GM18907 (cell line): ENCODE measurements at regions not wholly inside any gene's neighbourhood (a gene's known extent, or its start where the extent isn't known, plus 50 kb on each side); places are given as distances from the start of the nearest gene placed in this dataset.
"Not testable (repeated sequence)": the region's sequence is repeated elsewhere in the genome, so short reads cannot be mapped to it uniquely, and the experiment has no call there.

ENCODE experiments used
- ATAC-seq: cut with Tn5 transposase; IDR thresholded peaks from one replicate; pipeline ENCODE4 v1.9.1; 2021; ENCODE audit warnings: mild to moderate bottlenecking, moderate library complexity; ENCODE audit not compliant: unreplicated experiment

DNA sequence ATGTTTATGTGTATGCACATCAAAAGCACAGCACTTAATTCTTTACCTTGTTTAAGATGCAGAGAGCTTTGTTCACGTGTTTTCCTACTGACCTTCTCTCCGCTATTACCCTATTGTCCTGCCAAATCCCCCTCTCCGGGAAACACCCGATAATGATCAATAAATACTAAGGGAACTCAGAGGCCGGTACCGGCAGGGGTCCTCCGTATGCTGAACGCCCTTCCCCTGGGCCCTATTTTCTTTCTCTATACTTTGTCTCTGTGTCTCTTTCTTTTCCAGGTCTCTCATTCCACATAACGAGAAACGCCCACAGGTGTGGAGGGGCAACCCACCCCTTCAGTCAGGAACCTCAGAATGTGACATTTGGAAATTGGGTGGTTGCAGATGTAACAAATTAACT, 160.1 kb downstream of the ADRA2C start:
- not testable (repeated sequence) for ATAC-seq

DNA sequence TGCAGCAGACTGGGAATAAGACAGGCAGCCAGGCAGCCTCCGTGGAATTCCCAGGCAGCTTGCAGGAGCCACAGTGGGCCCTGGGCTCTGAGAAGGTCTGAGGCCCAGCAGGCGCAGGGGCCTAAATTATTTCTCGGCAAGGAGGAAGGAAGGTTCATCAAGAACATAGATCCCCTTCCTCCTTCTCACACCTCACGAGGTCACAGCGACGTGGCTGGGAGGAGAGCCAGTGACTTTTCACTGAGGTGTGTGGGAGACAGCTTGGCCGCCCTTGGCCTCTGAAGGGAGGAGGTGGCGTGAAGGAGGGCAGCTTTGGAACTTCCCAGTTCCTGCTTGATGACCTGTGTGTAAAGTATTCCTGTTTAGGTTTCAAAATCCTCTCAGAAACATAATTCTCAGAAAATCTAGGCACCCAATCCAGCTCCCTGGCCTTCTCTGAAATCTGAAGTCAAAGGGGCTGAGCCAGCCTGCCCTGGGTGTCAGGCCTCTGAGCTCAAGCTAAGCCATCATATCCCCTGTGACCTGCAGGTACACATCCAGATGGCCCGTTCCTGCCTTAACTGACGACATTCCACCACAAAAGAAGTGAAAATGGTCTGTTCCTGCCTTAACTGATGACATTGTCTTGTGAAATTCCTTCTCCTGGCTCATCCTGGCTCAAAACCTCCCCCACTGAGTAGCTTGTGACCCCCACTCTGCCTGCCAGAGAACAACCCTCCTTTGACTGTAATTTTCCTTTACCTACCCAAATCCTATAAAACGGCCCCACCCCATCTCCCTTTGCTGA, 161.0 kb downstream of the ADRA2C start:
- ATAC-seq, result not testable (repeated sequence)

DNA sequence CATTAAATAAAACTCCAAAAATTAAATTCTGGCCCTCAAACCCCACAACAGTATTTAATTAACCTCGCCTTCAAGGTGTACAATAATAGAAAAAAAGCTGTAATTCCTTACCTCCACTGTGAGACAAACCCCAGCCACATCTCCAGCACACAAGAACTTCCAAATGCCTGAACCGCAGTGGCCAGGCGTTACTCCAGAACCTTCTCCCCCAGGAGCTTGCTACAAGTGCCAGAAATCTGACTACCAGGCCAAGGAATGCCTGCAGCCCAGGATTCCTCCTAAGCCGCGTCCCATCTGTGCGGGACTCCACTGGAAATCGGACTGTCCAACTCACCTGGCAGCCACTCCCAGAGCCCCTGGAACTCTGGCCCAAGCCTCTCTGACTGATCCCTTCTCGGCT, 163.2 kb downstream of the ADRA2C start:
- not testable (repeated sequence) for ATAC-seq

DNA sequence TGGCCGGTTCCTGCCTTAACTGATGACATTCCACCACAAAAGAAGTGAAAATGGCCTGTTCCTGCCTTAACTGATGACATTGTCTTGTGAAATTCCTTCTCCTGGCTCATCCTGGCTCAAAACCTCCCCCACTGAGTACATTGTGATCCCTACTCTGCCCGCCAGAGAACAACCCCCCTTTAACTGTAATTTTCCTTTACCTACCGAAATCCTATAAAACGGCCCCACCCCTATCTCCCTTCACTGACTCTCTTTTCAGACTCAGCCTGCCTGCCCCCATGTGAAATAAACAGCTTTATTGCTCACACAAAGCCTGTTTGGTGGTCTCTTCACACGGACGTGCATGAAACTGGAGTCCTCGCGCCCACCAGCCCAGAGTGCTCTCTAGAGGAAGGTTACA, 166.5 kb downstream of the ADRA2C start:
- ATAC-seq, result not testable (repeated sequence)

DNA sequence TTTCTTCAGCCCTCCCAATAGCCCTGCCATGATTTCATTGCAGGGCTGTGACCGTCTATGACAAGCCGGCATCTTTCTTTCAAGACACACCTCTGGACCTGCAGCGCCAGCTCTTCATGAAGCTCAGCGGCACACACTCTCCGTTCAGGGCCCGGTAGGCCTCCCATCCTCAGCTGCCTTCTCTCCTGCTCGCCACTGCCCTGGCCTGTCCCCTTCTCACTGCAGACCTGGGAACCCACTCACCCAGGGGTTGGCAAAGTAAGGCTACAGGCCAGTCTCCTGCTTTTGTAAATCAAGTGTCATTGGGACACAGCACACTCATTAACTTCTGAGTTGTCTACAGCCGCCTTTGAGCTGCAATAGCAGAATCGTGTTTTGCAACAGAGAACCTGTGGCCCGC, 169.2 kb downstream of the ADRA2C start:
- not testable (repeated sequence) for ATAC-seq

DNA sequence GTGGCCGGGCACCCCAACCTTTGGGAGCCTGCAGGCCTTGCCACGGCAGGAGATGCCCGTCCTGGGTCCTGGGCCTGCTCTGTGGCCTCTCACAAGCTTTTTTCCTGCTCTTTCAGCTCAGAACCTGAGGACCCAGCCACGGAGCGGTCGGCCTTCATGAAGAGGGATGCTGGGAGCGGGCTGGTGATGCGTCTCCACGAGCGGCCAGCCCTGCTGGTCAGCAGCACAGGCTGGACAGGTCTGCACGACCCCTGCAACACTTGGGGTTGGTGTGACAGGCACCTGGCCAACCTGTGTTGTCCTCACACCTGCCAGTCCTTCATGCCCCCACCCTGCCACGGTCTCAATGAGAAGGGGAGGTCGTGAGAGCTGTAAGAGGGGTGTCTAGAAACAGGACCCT, 170.0 kb downstream of the ADRA2C start:
- no peak for ATAC-seq

DNA sequence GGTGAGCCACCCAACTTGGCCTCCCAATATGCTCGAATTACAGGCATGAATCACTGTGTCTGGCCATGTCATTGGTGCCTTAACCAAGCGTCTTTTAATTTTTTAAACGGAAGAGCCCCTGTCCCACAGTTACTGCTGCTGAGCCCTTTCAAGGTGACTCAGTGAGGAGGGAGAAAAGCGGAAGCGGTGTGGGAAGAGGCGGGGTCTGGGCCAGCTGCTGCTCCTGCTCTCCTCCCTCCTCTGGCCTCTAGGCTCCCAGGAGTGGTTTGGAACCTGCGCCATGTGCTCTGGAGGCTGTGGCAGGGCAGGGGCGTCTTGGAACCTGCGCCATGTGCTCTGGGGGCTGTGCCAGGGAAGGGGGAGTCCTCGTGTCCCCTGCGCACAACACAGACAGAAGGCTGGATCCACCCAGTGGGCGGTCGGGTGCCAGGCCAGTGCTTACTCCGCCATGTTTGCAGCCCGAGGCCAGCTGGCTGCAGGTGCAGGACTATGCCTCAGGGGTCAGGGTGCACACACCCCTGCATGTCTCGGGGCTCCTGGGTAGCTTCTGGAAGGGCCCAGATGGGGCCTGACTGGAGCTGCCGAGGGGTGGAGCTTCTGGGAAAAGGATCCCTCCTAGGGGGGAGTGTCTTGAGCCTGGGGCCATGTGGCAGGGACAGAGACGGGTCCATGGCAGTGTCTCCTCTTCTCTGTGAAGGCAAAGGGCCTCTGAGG, 171.8 kb downstream of the ADRA2C start:
- not testable (repeated sequence) for ATAC-seq

DNA sequence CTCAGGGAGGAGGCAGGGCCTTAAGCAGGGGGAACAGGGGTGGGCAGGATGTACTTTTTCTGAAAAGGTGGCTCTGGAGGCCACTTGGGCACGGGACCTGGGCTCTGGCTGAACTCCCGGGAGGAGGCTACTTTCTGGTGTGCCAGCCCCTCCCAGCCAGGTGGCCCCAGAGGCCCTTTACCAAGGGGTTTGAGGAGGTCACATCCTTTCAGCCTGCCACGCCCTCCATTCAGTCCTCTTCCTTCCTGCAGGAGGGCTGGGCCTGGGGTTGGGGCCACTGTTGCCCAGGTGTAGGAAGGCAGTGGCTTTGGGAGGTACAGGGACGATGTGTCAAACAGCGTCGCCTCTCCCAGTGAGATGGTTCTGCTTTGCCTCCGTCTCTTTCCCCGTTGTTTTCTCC, 172.5 kb downstream of the ADRA2C start:
- ATAC-seq, result not testable (repeated sequence)

DNA sequence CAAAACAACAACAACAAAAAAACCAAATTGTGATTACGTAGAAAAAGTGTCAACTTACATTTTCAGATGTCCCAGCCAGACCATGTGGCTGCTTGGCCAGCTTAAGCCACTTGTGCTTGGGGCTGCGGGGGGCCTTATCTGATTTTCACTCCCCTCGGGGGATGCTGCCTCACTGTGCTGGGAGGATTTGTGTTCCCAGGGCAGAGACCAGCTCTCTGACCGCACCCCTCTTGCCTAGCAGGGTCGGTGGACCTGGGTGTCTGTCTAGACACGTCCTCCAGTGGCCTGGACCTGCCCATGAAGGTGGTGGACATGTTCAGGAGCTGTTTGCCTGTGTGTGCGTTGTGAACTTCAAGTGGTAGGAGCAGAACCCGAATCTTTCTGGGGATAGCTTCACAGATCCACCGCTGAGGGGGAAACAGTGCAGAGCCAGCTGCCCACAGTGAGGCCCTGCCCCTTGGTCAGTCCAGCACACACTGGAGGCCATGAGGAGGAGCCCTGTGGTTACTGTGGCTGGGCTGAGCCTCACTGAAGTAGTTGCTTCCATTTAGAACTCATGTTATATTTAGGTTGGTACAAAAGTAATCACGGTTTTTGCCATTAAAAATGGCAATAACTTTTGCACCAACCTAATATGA, 173.9 kb downstream of the ADRA2C start:
- not testable (repeated sequence) for ATAC-seq

DNA sequence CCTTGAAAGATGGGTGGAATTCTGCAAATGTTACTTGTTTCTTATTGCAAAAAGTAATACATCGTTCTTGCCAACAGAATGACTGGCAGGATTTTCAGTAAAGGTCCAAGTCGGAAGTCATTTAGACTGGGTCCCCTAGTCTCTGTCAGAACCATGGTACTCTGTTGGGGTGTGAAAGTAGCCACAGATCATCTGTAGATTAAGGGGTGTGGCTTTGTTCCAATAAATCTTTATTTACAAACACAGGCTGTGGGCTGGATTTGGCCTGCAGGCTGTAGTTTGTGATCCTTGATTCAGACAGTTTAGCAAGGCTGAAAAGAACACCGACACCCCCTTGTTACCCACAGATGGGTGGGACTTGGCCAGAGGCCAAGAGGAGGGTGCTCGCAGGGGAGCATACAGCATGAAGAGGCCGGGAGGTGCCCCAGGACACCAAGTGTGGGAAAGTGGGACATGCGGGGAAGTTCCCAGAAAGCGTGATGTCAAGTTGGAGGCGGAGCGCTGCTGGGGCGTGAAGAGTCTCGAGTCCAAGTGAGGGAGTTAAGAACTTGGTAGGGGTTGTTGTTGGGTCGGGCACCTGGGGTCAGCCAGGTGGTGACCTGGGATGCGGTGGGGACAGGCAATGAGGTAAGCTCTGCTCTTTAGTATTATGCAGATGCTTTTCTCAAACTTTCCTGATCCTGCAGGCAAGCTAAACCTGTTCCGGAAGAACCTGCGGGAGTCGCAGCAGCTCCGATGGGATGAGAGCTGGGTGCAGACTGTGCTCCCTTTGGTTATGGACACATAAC, 175.7 kb downstream of the ADRA2C start:
- ATAC-seq, result not testable (repeated sequence)

DNA sequence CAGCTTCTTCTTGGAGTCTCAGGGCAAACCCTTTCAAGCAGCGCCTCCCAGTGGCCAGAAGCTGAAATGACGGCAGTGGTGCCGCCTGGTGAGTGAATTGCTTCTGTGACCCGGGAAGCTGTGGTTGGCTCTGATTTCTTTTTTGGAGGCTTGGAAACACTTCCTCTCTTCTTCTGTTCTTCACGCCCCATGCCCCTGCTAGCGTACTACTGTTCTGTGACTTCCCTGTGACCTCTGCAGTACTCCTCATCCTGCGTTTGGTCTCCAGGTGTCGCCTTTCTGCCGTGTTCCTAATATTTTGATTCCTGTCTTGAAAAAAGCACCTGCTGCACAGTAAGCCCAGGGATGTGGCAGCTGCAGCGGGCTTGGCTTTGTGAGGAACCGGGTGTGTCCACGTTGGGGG, 176.4 kb downstream of the ADRA2C start:
- ATAC-seq, result not testable (repeated sequence)

DNA sequence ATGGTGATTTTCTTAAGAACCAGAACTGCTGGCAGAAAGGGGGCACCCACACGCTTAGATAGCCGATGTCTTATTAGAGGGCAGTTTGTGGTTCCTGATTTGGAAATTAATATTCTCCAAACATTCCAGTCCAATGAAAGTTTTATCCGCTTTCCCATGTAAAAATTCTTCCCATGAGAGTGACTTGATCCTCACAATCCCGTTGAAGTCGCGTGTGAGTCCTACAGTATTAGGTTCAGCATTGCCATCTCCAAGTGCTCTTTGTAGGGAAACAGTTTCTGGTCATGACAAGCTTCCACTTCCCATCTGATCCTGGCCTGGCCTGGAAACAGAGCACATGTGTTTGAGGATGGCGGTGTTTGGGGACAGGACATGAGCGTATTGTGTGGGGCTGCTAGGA, 176.9 kb downstream of the ADRA2C start:
- not testable (repeated sequence) for ATAC-seq

DNA sequence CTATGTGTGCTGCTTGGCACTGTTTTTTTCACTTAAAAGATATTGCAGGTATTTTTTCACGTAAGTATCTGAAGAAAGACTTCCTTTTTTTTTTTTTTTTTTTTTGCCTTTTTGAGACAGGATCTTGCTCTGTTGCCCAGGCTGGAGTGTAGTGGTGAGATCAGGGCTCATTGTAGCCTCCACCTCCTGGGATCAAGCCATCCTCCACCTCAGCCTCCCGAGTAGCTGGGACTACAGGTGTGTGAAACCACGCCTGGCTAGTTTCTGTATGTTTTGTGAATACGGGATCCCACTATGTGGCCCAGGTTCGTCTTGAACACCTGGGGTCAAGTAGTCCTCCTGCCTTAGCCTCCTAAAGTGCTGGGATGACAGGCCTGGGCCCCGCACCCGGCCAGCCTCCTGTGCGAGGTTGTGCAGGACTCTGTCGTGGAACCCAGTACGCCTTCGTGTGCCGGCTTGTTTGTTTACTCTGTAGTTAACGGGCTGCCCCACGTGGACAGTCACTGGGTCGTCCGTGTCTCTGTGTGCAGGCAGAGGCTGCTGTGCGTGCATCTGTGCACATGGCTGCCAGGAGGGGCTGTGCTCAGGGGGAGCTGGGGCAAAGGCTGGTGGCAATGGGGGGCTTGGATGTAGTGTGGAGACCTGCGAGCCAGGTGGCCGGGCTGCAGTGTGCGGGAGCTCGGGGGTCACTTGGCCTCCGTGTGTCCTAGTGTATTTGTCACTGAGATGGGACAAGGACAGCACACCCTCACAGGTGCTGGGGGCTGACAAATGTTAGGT, 179.5 kb downstream of the ADRA2C start:
- ATAC-seq, result no peak

DNA sequence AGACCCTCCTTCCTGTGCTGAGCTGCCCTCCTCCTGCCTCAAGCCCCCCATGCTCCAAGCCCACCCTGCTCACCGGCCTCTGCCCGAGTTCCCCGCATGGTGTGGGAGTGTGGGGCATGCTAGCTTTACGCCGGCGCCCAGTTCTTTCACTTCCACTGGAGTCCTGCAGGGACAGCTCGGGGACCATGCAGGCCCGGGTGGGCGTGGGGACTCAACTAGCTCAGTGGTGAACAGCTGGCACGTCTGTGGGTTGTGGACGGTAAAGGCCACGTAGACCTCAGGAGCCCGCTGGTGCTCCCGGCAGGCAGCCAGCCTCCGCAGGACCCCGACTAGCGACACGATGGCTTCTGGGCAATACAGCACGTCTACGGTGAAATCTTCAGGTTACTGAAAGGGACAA, 180.4 kb downstream of the ADRA2C start:
- not testable (repeated sequence) for ATAC-seq

DNA sequence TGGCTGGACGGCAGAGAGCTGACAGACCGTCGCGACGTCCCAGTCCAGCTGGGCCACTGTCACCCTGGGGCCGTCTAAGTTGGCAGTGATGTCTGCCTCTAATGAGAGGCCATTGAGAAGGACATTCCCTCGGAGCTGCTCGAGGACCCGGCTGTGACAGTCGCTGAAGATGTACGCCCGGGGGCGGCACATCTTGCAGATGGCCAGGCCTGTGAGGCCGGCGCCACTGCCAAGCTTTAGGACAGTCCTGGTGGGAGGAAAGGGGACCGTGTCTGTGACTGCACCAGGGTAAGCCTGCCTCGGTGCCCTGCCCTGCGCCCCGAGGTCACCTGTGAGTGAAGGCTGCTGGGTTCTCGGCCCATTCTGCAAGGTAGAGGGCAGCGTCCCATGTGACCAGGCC, 181.6 kb downstream of the ADRA2C start:
- ATAC-seq, result not testable (repeated sequence)

DNA sequence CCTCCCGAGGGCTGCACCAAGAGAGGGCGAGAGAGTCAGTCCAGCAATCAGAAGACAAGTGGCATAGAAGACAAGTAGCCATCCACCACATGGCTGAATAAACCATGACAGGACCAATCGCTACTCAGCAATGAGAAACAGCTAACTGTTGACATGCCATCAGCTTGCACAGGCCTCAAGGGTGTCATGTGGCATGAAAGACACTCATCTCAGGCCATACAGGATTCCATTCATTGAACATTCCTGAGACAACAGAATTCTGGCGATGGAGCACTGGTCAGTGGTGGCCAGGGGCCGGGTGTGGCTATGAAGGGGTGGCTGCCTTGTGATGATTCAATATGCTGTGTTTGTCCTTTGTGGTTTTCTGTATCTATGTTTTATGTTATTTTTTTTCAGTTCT, 182.0 kb downstream of the ADRA2C start:
- ATAC-seq, result not testable (repeated sequence)

DNA sequence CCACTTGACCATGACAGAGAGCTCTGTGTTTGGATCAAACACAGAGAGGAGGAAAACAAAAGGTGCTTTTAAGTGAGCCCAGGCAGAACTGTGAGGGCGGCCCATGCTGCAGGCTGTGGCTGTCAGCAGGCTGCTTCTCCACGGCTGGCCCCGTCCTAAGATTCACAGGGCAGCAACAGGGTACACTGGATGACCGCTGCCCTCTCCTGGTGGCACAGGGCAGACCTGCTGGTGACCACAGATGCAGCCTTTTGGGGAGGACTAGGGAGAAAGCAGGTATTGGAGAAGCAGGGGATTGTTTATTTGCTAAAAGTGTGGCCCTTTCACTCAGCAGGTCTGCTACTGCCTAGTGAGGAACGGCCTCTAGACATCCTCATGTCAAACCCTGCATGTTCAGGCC, 183.7 kb downstream of the ADRA2C start:
- ATAC-seq, result not testable (repeated sequence)

DNA sequence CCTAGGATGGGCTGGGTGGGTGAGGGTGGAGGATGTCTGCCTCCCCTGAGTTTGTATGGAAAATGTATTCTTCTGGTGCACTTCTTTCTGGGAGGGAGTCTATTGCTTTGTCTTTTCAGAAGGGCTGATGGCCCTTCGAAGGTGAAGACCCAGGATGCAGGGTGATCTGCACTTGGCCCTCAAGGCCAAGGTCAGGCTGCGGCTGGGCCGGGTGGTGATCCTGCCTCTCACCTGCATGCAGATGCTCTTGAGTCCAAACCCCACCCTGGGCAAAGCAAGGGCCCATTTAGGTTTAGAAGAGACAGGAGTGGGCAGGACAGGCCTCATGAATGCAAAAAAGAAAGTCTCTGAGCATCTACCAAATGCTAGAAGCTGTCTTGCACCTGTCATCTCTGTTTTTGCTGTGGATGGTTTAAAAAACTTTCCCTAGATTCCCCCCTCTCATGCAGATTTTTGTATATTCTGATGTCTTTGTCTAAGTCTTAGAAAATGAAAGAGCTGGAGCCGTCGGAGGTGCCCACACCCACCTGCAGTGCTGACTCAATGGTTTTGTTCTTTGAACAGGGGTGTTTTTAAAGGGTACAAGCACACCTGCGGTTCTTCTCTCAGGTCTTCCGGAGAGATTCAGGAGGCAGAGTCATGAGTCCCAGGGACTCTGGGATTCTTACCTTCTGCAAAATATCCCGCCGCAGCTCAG, 186.4 kb downstream of the ADRA2C start:
- ATAC-seq, result not testable (repeated sequence)

DNA sequence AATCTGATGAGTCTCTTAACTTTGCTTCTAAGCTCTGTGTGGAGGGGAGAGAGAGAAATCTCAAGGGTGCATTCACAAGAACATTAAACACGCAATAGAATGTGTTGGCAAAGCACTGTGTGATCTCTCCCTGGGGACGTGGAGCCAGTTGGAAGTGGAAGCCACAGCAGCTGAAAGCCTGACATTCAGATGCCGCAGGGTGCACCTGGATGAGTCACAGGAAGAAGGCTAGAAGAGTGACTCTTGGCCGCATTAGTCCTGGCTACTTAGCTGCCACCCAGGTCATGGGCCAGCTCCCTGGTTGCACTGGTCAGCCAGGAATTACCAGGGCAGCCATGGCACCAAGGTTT, 186.9 kb downstream of the ADRA2C start:
- ATAC-seq, result not testable (repeated sequence)
